Large intestine (tissue), 3 donors: ENCODE measurements at regions not wholly inside any gene's neighbourhood (a gene's known extent, or its start where the extent isn't known, plus 50 kb on each side); places are given as distances from the start of the nearest gene placed in this dataset.
A peak's percentile ranks its signal among the peaks of the same experiment; 100 is the strongest.
"Not testable (repeated sequence)": the region's sequence is repeated elsewhere in the genome, so short reads cannot be mapped to it uniquely, and the experiment has no call there.

ENCODE experiments used
- DNase-seq, 2 donors: peaks; one replicate each; pipeline versions ENCODE4 v3.0.0 to v3.0.0-alpha.2; 2013
- H3K27ac ChIP-seq: one replicate; pipeline ENCODE4 v1.5.1; 2013; ENCODE audit warnings: low read length
- H3K27me3 ChIP-seq: 2 replicates; pipeline ENCODE4 v1.6.1; 2013; ENCODE audit warnings: low read length; ENCODE audit not compliant: control insufficient read depth, insufficient read depth
- H3K36me3 ChIP-seq: 2 replicates; pipeline ENCODE4 v1.6.1; 2013; ENCODE audit warnings: low read length; ENCODE audit not compliant: control insufficient read depth, insufficient read depth
- H3K4me1 ChIP-seq: one replicate; pipeline ENCODE4 v1.6.1; 2013; ENCODE audit warnings: low read length; ENCODE audit not compliant: control insufficient read depth, insufficient read depth
- H3K4me3 ChIP-seq: one replicate; pipeline ENCODE4 v1.5.1; 2013; ENCODE audit warnings: low read length
- H3K9me3 ChIP-seq: one replicate; pipeline ENCODE4 v1.6.1; 2013; ENCODE audit warnings: mild to moderate bottlenecking, low read depth, low read length, moderate library complexity; ENCODE audit not compliant: control insufficient read depth
- WGBS: methylation state at CpG from one replicate; pipeline ENCODE4 v1.1.5; 2013; ENCODE audit warnings: low lambda C conversion rate; ENCODE audit not compliant: insufficient coverage; 5-methylcytosine and 5-hydroxymethylcytosine counted together

GRCh38 chrX:116290359-116290758 lies 119.8 kb downstream of the AGTR2 start:
- H3K27ac ChIP-seq, result no peak overlapping the region
- H3K36me3 ChIP-seq, result no peaks in the 10 kb centered on the region
- no peak overlapping the region for H3K4me3 ChIP-seq
- no peak for DNase-seq
- H3K4me1 ChIP-seq, result no peaks in the 10 kb centered on the region
- H3K9me3 ChIP-seq, result no peaks in the 10 kb centered on the region
- H3K27me3 ChIP-seq, result no peaks in the 10 kb centered on the region
- WGBS, result no CpG with 5 or more reads among the region's 1 CpG

DNA sequence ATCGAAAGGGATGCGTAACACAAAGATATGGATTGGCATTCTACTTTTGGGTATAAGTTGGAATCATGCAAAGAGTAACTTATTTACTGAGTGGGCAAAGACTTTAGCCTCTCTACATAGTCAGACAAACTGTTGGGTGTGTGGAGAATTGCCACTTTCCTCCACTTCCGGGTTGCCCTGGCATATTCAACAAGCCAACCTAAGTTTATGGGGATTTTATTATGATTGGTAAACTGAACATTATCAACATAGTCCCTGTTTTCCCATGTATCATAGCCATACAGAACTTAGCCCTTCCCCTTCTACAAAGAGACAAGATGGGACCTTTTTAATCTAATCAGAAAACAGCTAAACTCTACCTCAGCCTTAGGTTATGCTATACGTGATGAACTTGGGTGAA lies 121.6 kb downstream of the AGTR2 start:
- no peaks in the 10 kb centered on the region for H3K27me3 ChIP-seq
- WGBS, result no CpG with 5 or more reads among the region's 4 CpGs
- H3K4me3 ChIP-seq, result no peak overlapping the region

GRCh38 chrX:116298956-116299355 lies 128.4 kb downstream of the AGTR2 start:
- WGBS, result no CpG with 5 or more reads among the region's 3 CpGs
- H3K36me3 ChIP-seq, result no peaks in the 10 kb centered on the region

More for the DNA sequence above, 121.6 kb downstream of the AGTR2 start:
- Histone ChIP-seq H3K9me3 (no peaks in the 10 kb centered on the region), H3K27ac (no peak overlapping the region), H3K36me3 (no peaks in the 10 kb centered on the region), H3K4me1 (no peaks in the 10 kb centered on the region)
- DNase-seq, result no peak

GRCh38 chrX:116306218-116306617 lies 130.2 kb upstream of the SLC6A14 start:
- no peak for DNase-seq
- Histone ChIP-seq H3K36me3 (no peaks in the 10 kb centered on the region), H3K9me3 (no peaks in the 10 kb centered on the region), H3K4me3 (no peak overlapping the region), H3K27me3 (no peaks in the 10 kb centered on the region), H3K4me1 (no peaks in the 10 kb centered on the region), H3K27ac (no peak overlapping the region)
- no CpG with 5 or more reads among the region's 2 CpGs for WGBS

More at GRCh38 chrX:116298956-116299355, 128.4 kb downstream of the AGTR2 start:
- no peak for DNase-seq
- Histone ChIP-seq H3K27ac (no peak overlapping the region), H3K27me3 (no peaks in the 10 kb centered on the region), H3K9me3 (no peaks in the 10 kb centered on the region), H3K4me3 (no peak overlapping the region), H3K4me1 (no peaks in the 10 kb centered on the region)

- WGBS, result no CpG with 5 or more reads among the region's 3 CpGs
- peak; percentile 36 to 37 for DNase-seq
- no peaks in the 10 kb centered on the region for H3K27me3 ChIP-seq
- no peak overlapping the region for H3K27ac ChIP-seq
- no peak overlapping the region for H3K4me3 ChIP-seq
- no peaks in the 10 kb centered on the region for H3K36me3 ChIP-seq
- H3K9me3 ChIP-seq, result no peaks in the 10 kb centered on the region
- H3K4me1 ChIP-seq, result no peaks in the 10 kb centered on the region
Observed at GRCh38 chrX:116317409-116317808, 119.0 kb upstream of the SLC6A14 start.

DNA sequence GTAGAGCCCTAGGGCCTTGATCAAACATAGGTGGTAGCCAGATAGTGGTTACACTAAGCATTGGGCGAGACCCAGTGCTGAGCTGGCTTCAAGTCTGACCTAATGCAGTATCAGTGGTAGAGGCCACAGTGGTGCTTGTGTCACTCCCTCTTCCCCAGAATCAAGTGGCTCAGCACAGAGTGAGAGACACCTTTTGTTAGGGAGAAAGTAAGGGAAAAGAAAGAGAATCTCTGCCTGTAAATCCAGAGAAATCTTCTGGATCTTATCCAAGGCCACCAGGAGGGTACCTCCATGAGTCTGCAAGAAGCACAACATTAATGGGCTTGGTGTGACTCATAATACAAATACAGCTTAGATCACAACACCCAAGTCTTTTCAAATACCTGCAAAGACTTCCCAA lies 117.7 kb upstream of the SLC6A14 start:
- no peak overlapping the region for H3K4me3 ChIP-seq
- no peak overlapping the region for H3K27ac ChIP-seq
- H3K36me3 ChIP-seq, result no peaks in the 10 kb centered on the region
- no CpG with 5 or more reads among the region's 1 CpG for WGBS
- DNase-seq, result no peak
- no peaks in the 10 kb centered on the region for H3K4me1 ChIP-seq
- no peaks in the 10 kb centered on the region for H3K9me3 ChIP-seq
- H3K27me3 ChIP-seq, result no peaks in the 10 kb centered on the region

- WGBS, result 80% methylated on average over 1 of the region's 2 CpGs
- Histone ChIP-seq H3K4me1 (no peaks in the 10 kb centered on the region), H3K27me3 (no peaks in the 10 kb centered on the region), H3K9me3 (no peaks in the 10 kb centered on the region), H3K27ac (no peak overlapping the region), H3K4me3 (no peak overlapping the region), H3K36me3 (no peaks in the 10 kb centered on the region)
- no peak for DNase-seq
Observed at GRCh38 chrX:116321711-116322110, 114.7 kb upstream of the SLC6A14 start.

DNA sequence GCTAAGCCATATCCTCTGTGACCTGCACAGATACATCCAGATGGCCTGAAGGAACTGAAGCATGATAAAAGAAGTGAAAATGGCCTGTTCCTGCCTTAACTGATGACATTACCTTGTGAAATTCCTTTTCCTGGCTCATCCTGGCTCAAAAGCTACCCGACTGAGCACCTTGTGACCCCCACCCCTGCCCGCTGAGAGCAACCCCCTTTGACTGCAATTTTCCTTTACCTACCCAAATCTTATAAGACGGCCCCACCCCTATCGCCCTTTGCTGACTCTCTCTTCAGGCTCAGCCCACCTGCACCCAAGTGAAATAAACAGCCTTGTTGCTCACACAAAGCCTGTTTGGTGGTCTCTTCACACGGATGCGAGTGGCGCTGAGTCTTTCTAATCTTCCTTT lies 104.4 kb upstream of the SLC6A14 start:
- not testable (repeated sequence) for H3K27me3 ChIP-seq, H3K4me1 ChIP-seq, DNase-seq, H3K9me3 ChIP-seq, H3K27ac ChIP-seq, H3K36me3 ChIP-seq, H3K4me3 ChIP-seq
- WGBS, result no CpG with 5 or more reads among the region's 7 CpGs

DNA sequence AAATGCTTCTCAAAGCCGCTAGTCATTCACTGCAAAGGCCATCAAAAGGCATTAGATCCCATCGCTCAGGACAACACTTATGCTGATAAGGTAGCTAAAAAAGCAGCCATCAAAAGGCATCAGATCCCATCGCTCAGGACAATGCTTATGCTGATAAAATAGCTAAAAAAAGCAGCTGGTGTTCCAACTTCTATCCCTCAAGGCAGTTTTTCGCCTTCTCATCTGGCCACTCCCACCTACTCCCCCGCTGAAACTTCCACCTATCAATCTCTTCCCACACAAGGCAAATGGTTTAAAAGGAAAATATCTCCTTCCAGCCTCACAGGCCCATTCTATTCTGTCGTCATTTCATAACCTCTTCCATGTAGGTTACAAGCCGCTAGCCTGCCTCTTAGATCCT lies 101.6 kb upstream of the SLC6A14 start:
- H3K9me3 ChIP-seq, DNase-seq, H3K4me3 ChIP-seq, H3K27me3 ChIP-seq, H3K4me1 ChIP-seq, H3K36me3 ChIP-seq, H3K27ac ChIP-seq: not testable (repeated sequence)
- no CpG with 5 or more reads among the region's 7 CpGs for WGBS

- no peak for DNase-seq
- Histone ChIP-seq H3K36me3 (no peaks in the 10 kb centered on the region), H3K4me3 (no peak overlapping the region), H3K9me3 (no peaks in the 10 kb centered on the region), H3K4me1 (no peaks in the 10 kb centered on the region), H3K27me3 (no peaks in the 10 kb centered on the region), H3K27ac (no peak overlapping the region)
- no CpG with 5 or more reads among the region's 1 CpG for WGBS
Observed at GRCh38 chrX:116339407-116339806, 97.0 kb upstream of the SLC6A14 start.

GRCh38 chrX:116342903-116343302 lies 93.5 kb upstream of the SLC6A14 start:
- Histone ChIP-seq H3K27me3 (no peaks in the 10 kb centered on the region), H3K4me3 (no peak overlapping the region), H3K36me3 (no peaks in the 10 kb centered on the region), H3K27ac (no peak overlapping the region), H3K9me3 (no peaks in the 10 kb centered on the region), H3K4me1 (peaks cover 2% of the 10 kb centered on the region)
- no peak for DNase-seq
- WGBS, result no CpG with 5 or more reads among the region's 4 CpGs
